ENCODE measurements at regions not wholly inside any gene's neighbourhood (a gene's known extent, or its start where the extent isn't known, plus 50 kb on each side); places are given as distances from the start of the nearest gene placed in this dataset.

- no peak for TF ChIP-seq ZNF544 (tag by site-specific recombination; IDR thresholded peaks at IDR 0.05)
- no peak for TF ChIP-seq BCL11A (tag by site-specific recombination; IDR thresholded peaks at IDR 0.05; ENCODE audit: low read depth)
- TF ChIP-seq ZNF391 (tag by site-specific recombination; IDR thresholded peaks at IDR 0.05; ENCODE audit: borderline replicate concordance, low read depth) = no peak
- no peak for TF ChIP-seq ZSCAN4 (tag by site-specific recombination; IDR thresholded peaks at IDR 0.05)
- TF ChIP-seq, protein P1, sequence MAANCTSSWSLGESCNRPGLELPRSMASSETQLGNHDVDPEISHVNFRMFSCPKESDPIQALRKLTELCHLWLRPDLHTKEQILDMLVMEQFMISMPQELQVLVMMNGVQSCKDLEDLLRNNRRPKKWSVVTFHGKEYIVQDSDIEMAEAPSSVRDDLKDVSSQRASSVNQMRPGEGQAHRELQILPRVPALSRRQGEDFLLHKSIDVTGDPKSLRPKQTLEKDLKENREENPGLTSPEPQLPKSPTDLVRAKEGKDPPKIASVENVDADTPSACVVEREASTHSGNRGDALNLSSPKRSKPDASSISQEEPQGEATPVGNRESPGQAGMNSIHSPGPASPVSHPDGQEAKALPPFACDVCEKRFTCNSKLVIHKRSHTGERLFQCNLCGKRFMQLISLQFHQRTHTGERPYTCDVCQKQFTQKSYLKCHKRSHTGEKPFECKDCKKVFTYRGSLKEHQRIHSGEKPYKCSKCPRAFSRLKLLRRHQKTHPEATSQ (tag by site-specific recombination; IDR thresholded peaks at IDR 0.05) = no peak
- TF ChIP-seq ZBTB7A (tag by site-specific recombination; IDR thresholded peaks at IDR 0.05; ENCODE audit: low read depth) = no peak
- no peak for TF ChIP-seq ZNF239 (tag by site-specific recombination; IDR thresholded peaks at IDR 0.05)
Measured at GRCh38 chr10:107477266-107477665, 312.8 kb upstream of the SORCS1 start (continued).

DNA sequence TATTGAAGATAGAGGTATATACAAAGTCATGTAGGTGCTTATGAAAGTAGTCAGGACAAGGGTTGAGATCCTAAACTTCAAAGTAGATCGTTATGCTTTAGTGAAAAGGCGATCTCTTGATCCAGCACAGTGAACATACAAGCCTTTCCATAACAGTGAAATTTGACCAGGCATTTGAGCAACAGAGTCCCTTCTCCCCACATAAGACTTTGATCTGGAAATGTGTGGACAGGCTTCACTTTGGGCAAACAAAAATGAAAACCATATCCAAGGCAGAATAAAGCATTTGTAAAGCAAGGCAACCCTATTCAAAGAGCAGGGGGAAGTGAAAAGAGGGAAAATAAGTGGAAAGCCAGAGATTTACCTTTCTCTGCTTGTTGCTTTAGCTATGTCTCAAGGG lies 311.9 kb upstream of the SORCS1 start:
- no peak overlapping the region for H3K4me3 ChIP-seq (ENCODE audit: low read depth, low read length)
- TF ChIP-seq GLI4 (tag by site-specific recombination; IDR thresholded peaks at IDR 0.05) (no peak), ZNF510 (tag by site-specific recombination; IDR thresholded peaks at IDR 0.05; ENCODE audit: insufficient replicate concordance) (no peak), ZFHX2 (tag by site-specific recombination; conservative IDR thresholded peaks at IDR 0.05) (no peak), ZNF792 (tag by site-specific recombination; IDR thresholded peaks at IDR 0.05) (no peak), ZNF114 (tag by site-specific recombination; IDR thresholded peaks at IDR 0.05) (no peak), ZBTB26 (tag by site-specific recombination; optimal IDR thresholded peaks at IDR 0.05) (no peak), ZNF366 (tag by site-specific recombination; conservative IDR thresholded peaks at IDR 0.05) (no peak), ZNF426 (tag by site-specific recombination; IDR thresholded peaks at IDR 0.05) (no peak), ZSCAN4 (tag by site-specific recombination; IDR thresholded peaks at IDR 0.05) (no peak), ZNF23 (tag by site-specific recombination; IDR thresholded peaks at IDR 0.05; ENCODE audit: borderline replicate concordance) (no peak), ZNF423 (tag by site-specific recombination; IDR thresholded peaks at IDR 0.05) (no peak), KLF17 (tag by site-specific recombination; IDR thresholded peaks at IDR 0.05) (no peak), ZNF768 (tag by site-specific recombination; IDR thresholded peaks at IDR 0.05) (no peak), MEIS1 (CRISPR knock-in tag; IDR thresholded peaks at IDR 0.05; ENCODE audit: borderline replicate concordance) (no peak), ZNF10 (tag by site-specific recombination; IDR thresholded peaks at IDR 0.05) (no peak)
- TF ChIP-seq, protein P2, sequence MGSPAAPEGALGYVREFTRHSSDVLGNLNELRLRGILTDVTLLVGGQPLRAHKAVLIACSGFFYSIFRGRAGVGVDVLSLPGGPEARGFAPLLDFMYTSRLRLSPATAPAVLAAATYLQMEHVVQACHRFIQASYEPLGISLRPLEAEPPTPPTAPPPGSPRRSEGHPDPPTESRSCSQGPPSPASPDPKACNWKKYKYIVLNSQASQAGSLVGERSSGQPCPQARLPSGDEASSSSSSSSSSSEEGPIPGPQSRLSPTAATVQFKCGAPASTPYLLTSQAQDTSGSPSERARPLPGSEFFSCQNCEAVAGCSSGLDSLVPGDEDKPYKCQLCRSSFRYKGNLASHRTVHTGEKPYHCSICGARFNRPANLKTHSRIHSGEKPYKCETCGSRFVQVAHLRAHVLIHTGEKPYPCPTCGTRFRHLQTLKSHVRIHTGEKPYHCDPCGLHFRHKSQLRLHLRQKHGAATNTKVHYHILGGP (tag by site-specific recombination; IDR thresholded peaks at IDR 0.05) = no peak
- TF ChIP-seq, protein P3, sequence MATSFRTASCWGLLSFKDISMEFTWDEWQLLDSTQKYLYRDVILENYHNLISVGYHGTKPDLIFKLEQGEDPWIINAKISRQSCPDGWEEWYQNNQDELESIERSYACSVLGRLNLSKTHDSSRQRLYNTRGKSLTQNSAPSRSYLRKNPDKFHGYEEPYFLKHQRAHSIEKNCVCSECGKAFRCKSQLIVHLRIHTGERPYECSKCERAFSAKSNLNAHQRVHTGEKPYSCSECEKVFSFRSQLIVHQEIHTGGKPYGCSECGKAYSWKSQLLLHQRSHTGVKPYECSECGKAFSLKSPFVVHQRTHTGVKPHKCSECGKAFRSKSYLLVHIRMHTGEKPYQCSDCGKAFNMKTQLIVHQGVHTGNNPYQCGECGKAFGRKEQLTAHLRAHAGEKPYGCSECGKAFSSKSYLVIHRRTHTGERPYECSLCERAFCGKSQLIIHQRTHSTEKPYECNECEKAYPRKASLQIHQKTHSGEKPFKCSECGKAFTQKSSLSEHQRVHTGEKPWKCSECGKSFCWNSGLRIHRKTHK (tag by site-specific recombination; IDR thresholded peaks at IDR 0.05) = no peak
- ChIA-PET POLR2A (no interaction called here), CTCF (no interaction called here)
- no peak overlapping the region for H3K27ac ChIP-seq (ENCODE audit: extremely low read depth, low read depth, low read length)
- H3K4me1 ChIP-seq (ENCODE audit: control insufficient read depth, insufficient read depth, low read length) = no peaks in the 10 kb centered on the region
- H3K9me3 ChIP-seq (ENCODE audit: control insufficient read depth, insufficient read depth, low read depth, low read length) = no peaks in the 10 kb centered on the region
- H3K36me3 ChIP-seq (ENCODE audit: control insufficient read depth in 2 of 2, insufficient read depth in 1 of 2, low read length in 2 of 2) = no peaks in the 10 kb centered on the region
